HUES48 (cell line): ENCODE measurements at regions not wholly inside any gene's neighbourhood (a gene's known extent, or its start where the extent isn't known, plus 50 kb on each side); places are given as distances from the start of the nearest gene placed in this dataset.

Experiments used
- H3K27ac ChIP-seq: one replicate; pipeline ENCODE4 v1.7.0; 2013; ENCODE audit warnings: low read depth, low read length, inconsistent platforms
- H3K27me3 ChIP-seq: 2 replicates; pipeline ENCODE4 v1.6.1; 2013; ENCODE audit warnings: mild to moderate bottlenecking, low read length; ENCODE audit not compliant: control insufficient read depth, insufficient read depth
- H3K36me3 ChIP-seq: 2 replicates; pipeline ENCODE4 v1.6.1; 2013; ENCODE audit warnings: low read length; ENCODE audit not compliant: control insufficient read depth, insufficient read depth
- H3K4me1 ChIP-seq: 2 replicates; pipeline ENCODE4 v1.6.1; 2013; ENCODE audit warnings: mild to moderate bottlenecking, low read length; ENCODE audit not compliant: control insufficient read depth, insufficient read depth
- H3K4me3 ChIP-seq: 2 replicates; pipeline ENCODE4 v1.5.1; 2013; ENCODE audit warnings: mild to moderate bottlenecking, low read depth, low read length
- H3K9ac ChIP-seq: 2 replicates; pipeline ENCODE4 v1.6.1; 2013; ENCODE audit warnings: mild to moderate bottlenecking, low read depth, low read length, moderate library complexity
- H3K9me3 ChIP-seq: 2 replicates; pipeline ENCODE4 v1.6.1; 2013; ENCODE audit warnings: low read length; ENCODE audit not compliant: control insufficient read depth, insufficient read depth

- Histone ChIP-seq H3K27ac (no peak overlapping the region), H3K4me3 (no peak overlapping the region), H3K4me1 (peaks cover 14% of the 10 kb centered on the region), H3K9me3 (no peaks in the 10 kb centered on the region), H3K27me3 (peaks cover 3% of the 10 kb centered on the region; the same call in 1 of the 2 replicates), H3K36me3 (no peaks in the 10 kb centered on the region), H3K9ac (no peak overlapping the region)
These were observed 207.1 kb upstream of the GHITM start for GRCh38 chr10:83932245-83932644.

GRCh38 chr10:83934062-83934461, 205.2 kb upstream of the GHITM start:
- Histone ChIP-seq H3K9ac (no peak overlapping the region), H3K27me3 (peaks cover 3% of the 10 kb centered on the region; the same call in 1 of the 2 replicates), H3K4me1 (peaks cover 14% of the 10 kb centered on the region), H3K4me3 (no peak overlapping the region), H3K9me3 (no peaks in the 10 kb centered on the region), H3K27ac (no peak overlapping the region), H3K36me3 (no peaks in the 10 kb centered on the region)

DNA sequence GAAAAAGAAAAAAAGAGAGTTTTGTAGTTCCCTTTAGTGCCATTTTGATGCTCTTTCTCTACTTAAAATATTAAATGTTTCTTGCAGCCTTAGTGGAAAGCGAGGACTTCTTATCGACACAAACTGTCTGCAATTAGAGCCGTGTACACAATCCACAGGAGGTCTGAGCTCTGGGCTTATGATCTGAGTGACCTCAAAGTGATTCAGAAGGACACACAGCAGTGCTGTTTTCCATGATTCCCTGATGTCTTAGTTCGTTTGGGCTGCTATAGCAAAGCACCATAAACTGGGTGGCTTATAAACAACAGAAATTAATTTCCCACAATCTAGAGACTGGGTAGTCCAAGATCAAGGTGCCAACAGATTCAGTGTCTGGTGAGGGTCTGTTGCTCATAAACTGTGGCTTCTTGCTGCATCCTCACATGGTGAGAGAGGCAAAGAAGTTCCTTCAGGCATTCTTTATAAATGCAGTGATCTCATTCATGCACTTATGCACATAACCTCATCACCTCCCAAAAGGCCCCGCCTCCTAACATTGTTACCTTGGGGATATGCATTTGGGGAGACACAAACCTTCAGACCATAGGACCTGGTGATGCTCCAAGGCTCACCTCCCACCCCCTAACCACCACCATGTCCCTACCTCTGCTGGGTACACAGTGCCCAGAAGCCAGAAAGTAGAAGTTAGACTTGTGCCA, 204.5 kb upstream of the GHITM start:
- peaks cover 7% of the 10 kb centered on the region for H3K4me1 ChIP-seq
- H3K9ac ChIP-seq = no peak overlapping the region
- no peak overlapping the region for H3K4me3 ChIP-seq
- H3K9me3 ChIP-seq = no peaks in the 10 kb centered on the region
- peaks cover under 1% of the 10 kb centered on the region; the same call in 1 of the 2 replicates for H3K27me3 ChIP-seq
- no peak overlapping the region for H3K27ac ChIP-seq
- H3K36me3 ChIP-seq = no peaks in the 10 kb centered on the region

DNA sequence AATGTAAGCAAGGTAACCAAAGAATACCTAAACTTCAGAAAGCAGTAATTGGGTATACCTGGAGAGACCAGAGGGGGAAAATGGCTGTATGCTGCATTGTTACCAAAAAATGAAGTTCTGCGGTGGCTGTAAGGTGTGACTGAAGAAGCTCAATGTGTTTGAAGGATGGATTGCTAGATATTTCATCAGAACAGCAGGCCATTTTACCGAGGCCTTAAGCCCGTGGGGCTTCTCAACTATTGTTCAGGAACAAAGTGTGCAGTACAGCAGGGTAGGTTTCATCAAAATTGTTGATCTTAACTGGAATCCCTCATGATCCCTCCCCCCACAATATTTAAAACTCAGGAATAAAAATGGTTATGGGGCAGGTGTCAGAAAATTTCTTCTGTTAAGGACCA, 204.0 kb upstream of the GHITM start:
- Histone ChIP-seq H3K9me3 (no peaks in the 10 kb centered on the region), H3K36me3 (no peaks in the 10 kb centered on the region), H3K4me3 (no peak overlapping the region), H3K27ac (no peak overlapping the region), H3K4me1 (peaks cover 7% of the 10 kb centered on the region), H3K27me3 (no peaks in the 10 kb centered on the region; the same call in 1 of the 2 replicates), H3K9ac (no peak overlapping the region)

GRCh38 chr10:83935911-83936310, 203.4 kb upstream of the GHITM start:
- no peak overlapping the region for H3K27ac ChIP-seq
- no peaks in the 10 kb centered on the region; the same call in 1 of the 2 replicates for H3K27me3 ChIP-seq
- H3K36me3 ChIP-seq = no peaks in the 10 kb centered on the region
- no peak overlapping the region for H3K4me3 ChIP-seq
- no peak overlapping the region for H3K9ac ChIP-seq
- H3K4me1 ChIP-seq = peaks cover 7% of the 10 kb centered on the region
- no peaks in the 10 kb centered on the region for H3K9me3 ChIP-seq

DNA sequence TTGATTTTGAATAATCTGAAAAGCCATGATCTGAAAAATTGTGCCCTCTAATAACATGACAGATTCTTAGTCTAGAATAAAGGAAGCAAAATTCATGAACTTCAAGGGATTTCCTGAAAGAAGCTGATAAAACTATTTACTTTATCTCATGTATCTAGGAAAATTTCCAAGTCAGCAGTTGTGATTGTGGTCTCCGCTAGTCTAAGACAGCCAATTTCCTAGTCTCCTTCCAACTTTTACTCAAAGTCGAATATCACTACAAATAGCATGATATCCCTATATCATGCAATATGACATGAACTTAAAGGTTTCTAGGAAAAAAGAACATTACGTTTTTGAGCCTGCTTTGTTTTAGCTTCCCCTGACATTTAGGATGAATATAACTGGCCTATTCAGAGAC, 202.1 kb upstream of the GHITM start:
- Histone ChIP-seq H3K27ac (no peak overlapping the region), H3K36me3 (no peaks in the 10 kb centered on the region), H3K4me3 (no peak overlapping the region), H3K4me1 (0 out of 2 replicates have a peak, but pooled peaks cover 2% of the 10 kb centered on the region), H3K27me3 (peaks cover under 1% of the 10 kb centered on the region; the same call in 1 of the 2 replicates), H3K9me3 (no peaks in the 10 kb centered on the region), H3K9ac (no peak overlapping the region)

DNA sequence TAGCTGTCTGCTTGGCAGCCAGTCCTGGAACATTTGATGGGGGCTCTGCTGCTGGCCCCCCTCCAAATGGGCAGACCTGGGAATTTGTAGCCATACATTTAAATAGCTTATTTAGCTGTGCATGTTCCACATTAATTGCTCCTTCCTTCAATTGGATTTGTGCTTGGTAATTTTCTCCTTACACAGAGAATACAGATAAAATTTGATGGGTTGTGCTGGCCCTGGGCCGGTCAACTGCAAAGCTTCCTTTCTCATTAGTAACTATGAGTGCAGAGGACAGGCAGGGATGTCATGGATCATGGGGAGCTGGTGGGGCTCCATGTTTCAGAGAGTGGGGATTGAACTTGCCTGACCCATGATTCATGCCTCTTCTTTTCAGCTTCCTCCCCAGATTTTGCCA, 201.5 kb upstream of the GHITM start:
- Histone ChIP-seq H3K9ac (no peak overlapping the region), H3K27ac (no peak overlapping the region), H3K9me3 (no peaks in the 10 kb centered on the region), H3K36me3 (no peaks in the 10 kb centered on the region), H3K4me3 (no peak overlapping the region), H3K27me3 (peaks cover 7% of the 10 kb centered on the region), H3K4me1 (no peaks in the 10 kb centered on the region)

GRCh38 chr10:83941189-83941588, 198.1 kb upstream of the GHITM start:
- Histone ChIP-seq H3K27ac (no peak overlapping the region), H3K9me3 (no peaks in the 10 kb centered on the region), H3K4me3 (no peak overlapping the region), H3K4me1 (peaks cover 13% of the 10 kb centered on the region), H3K36me3 (no peaks in the 10 kb centered on the region), H3K27me3 (peaks cover 41% of the 10 kb centered on the region), H3K9ac (no peak overlapping the region)

DNA sequence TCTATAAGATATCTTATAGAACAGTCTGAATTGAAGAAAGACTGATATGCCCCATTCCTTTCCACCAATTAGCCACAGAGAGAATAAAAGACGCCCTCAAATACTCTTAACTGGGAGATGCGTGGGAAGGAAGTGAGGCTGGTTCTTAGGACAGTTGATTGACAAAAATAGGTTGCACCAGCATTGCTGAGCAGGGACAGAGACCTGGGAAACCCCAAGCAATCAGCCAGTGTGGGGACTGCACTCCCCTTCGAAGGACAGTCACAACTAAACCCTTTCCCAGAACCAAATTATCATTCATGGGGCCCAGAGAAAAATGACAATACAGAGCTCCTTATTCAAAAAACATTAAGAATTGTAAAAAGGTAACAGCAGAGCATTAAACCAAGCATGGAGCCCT, 196.9 kb upstream of the GHITM start:
- Histone ChIP-seq H3K27me3 (peaks cover 53% of the 10 kb centered on the region), H3K27ac (no peak overlapping the region), H3K9ac (no peak overlapping the region), H3K4me3 (no peak overlapping the region), H3K9me3 (no peaks in the 10 kb centered on the region), H3K36me3 (no peaks in the 10 kb centered on the region), H3K4me1 (peaks cover 14% of the 10 kb centered on the region)

GRCh38 chr10:83943049-83943448, 196.3 kb upstream of the GHITM start:
- Histone ChIP-seq H3K27me3 (peaks cover 59% of the 10 kb centered on the region), H3K36me3 (no peaks in the 10 kb centered on the region), H3K9me3 (no peaks in the 10 kb centered on the region), H3K9ac (no peak overlapping the region), H3K4me1 (peaks cover 14% of the 10 kb centered on the region), H3K4me3 (no peak overlapping the region), H3K27ac (no peak overlapping the region)

- Histone ChIP-seq H3K4me1 (peaks cover 16% of the 10 kb centered on the region), H3K27ac (no peak overlapping the region), H3K27me3 (peaks cover 67% of the 10 kb centered on the region)
These were observed 195.4 kb upstream of the GHITM start for GRCh38 chr10:83943920-83944319.

More at GRCh38 chr10:83943920-83944319, 195.4 kb upstream of the GHITM start:
- H3K9me3 ChIP-seq = no peaks in the 10 kb centered on the region
- H3K4me3 ChIP-seq = no peak overlapping the region
- H3K36me3 ChIP-seq = no peaks in the 10 kb centered on the region
- no peak overlapping the region for H3K9ac ChIP-seq
